ENCODE measurements at regions not wholly inside any gene's neighbourhood (a gene's known extent, or its start where the extent isn't known, plus 50 kb on each side); places are given as distances from the start of the nearest gene placed in this dataset.
"Not testable (repeated sequence)": the region's sequence is repeated elsewhere in the genome, so short reads cannot be mapped to it uniquely, and the experiment has no call there.

DNA sequence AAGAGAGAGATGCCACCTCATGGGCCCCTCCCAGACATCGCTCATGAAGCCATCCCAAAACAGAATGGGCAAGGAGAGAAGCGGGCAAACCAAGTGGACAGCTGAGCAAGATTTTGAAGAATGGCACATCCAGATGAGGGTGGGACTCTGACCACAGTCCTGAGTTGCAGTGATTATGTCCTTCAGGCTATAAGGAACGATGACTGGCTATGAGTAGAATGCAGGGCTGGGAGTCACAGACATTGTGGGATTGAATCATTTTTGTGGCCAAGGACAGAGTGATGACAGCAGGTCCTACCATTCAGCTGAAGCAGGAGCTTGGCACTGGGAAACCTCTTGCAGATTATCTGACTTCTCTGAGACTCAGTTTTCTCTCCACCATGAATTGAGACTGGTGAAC, 245.7 kb upstream of the SLC30A5 start:
- H3K4me3 ChIP-seq (ENCODE audit: low read depth, low read length) = no peak overlapping the region
- TF ChIP-seq, protein P1, sequence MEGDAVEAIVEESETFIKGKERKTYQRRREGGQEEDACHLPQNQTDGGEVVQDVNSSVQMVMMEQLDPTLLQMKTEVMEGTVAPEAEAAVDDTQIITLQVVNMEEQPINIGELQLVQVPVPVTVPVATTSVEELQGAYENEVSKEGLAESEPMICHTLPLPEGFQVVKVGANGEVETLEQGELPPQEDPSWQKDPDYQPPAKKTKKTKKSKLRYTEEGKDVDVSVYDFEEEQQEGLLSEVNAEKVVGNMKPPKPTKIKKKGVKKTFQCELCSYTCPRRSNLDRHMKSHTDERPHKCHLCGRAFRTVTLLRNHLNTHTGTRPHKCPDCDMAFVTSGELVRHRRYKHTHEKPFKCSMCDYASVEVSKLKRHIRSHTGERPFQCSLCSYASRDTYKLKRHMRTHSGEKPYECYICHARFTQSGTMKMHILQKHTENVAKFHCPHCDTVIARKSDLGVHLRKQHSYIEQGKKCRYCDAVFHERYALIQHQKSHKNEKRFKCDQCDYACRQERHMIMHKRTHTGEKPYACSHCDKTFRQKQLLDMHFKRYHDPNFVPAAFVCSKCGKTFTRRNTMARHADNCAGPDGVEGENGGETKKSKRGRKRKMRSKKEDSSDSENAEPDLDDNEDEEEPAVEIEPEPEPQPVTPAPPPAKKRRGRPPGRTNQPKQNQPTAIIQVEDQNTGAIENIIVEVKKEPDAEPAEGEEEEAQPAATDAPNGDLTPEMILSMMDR (IDR thresholded peaks at IDR 0.05; ENCODE audit: insufficient read depth, low read depth, low read length, missing control alignments) = no peak
- DNase-seq (ENCODE audit: low read depth) = no peak

DNA sequence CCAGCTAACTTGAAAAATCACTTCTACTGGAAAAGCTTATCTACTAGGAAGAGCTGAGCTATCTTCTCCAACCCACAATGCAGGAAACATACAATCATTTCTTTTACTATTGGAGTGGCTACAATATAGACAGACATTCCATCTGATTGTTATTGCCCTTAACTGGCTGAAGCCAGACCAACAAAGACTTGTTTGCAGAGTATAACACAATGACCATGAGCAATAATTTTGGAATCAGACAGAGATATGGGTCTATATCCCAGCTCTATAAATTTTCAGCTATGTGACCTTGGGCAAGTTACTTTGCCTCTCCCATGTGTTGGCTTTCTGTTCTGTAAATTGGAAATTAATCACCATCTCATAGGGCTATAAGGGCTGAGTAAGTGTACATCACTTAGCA, 244.7 kb upstream of the SLC30A5 start:
- no peak overlapping the region for H3K4me3 ChIP-seq (ENCODE audit: low read depth, low read length)
- no peak for DNase-seq (ENCODE audit: low read depth)
- TF ChIP-seq, protein P1 (IDR thresholded peaks at IDR 0.05; ENCODE audit: insufficient read depth, low read depth, low read length, missing control alignments) = no peak

DNA sequence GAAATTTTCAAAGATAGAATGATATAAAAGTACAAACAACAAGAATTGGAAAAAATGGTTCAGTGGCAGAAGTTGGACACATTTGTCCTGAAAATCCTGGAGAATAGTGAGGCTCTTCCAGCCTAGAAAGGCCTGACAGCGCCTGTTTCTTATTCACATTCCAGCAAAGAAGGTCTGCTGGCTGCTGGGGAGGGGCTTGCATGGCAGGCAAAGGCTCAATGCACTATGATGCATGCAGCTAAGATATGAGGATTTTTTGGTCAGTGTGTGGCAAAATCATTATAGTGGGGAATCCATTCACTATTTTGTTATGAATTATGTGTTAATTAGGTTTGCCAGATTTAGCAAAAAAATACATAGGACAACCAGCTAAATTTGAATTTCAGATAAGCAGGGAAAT, 243.9 kb upstream of the SLC30A5 start:
- TF ChIP-seq, protein P1 (IDR thresholded peaks at IDR 0.05; ENCODE audit: insufficient read depth, low read depth, low read length, missing control alignments) = no peak
- no peak overlapping the region for H3K4me3 ChIP-seq (ENCODE audit: low read depth, low read length)
- no peak for DNase-seq (ENCODE audit: low read depth)

DNA sequence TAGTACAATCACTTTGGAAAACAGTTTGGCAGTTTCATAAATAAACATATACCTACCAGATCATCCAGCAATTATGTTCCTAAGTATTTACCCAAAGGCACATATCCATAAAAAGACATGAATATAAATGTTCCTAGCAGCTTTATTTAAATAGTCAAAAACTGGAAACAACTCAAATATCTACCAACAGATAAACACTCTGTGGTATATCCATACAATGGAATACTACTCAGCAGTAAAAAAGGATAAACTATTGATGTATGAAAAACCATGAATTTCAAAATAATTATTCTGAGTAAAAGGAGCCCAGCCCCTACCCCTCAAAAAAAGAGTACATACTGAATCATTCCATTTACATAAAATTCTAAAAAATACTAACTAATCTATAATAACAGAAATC, 232.7 kb upstream of the SLC30A5 start:
- no peak for DNase-seq (ENCODE audit: low read depth)
- TF ChIP-seq, protein P1 (IDR thresholded peaks at IDR 0.05; ENCODE audit: insufficient read depth, low read depth, low read length, missing control alignments) = no peak
- no peak overlapping the region for H3K4me3 ChIP-seq (ENCODE audit: low read depth, low read length)

DNA sequence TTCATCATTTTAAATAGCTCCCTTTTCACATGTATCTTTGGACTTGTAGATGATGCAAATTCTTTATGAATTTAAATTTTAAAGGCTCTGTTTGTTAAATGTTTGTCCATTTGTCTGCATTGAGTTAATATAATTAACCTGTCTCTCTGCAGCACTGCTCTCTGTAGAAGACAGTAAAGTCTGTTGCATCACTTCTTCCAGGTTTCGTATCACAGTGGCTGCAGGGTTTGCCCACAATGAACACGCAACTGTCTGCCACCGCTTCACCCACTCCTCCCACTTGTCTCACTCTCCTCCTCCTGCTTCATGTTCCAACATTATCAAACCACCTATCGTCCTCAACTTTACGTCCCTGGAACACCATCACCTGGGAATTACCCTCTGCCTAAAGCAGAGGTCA, 231.3 kb upstream of the SLC30A5 start:
- DNase-seq (ENCODE audit: low read depth) = no peak
- TF ChIP-seq, protein P1 (IDR thresholded peaks at IDR 0.05; ENCODE audit: insufficient read depth, low read depth, low read length, missing control alignments) = no peak
- no peak overlapping the region for H3K4me3 ChIP-seq (ENCODE audit: low read depth, low read length)

DNA sequence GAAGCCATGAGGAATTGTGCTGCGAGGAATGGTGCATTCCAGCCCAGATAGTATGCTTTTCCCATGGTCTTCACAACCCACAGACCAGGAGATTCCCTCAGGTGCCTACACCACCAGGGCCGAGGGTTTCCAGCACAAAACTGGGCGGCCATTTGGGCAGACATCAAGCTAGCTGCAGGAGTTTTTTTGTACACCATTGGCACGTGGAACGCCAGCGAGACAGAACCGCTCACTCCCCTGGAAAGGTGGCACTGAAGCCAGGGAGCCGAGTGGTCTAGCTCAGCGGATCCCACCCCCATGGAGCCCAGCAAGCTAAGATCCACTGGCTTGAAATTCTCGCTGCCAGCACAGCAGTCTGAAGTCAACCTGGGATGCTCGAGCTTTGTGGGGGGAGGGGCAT, 228.6 kb upstream of the SLC30A5 start:
- not testable (repeated sequence) for H3K4me3 ChIP-seq (ENCODE audit: low read depth, low read length); DNase-seq (ENCODE audit: low read depth)

DNA sequence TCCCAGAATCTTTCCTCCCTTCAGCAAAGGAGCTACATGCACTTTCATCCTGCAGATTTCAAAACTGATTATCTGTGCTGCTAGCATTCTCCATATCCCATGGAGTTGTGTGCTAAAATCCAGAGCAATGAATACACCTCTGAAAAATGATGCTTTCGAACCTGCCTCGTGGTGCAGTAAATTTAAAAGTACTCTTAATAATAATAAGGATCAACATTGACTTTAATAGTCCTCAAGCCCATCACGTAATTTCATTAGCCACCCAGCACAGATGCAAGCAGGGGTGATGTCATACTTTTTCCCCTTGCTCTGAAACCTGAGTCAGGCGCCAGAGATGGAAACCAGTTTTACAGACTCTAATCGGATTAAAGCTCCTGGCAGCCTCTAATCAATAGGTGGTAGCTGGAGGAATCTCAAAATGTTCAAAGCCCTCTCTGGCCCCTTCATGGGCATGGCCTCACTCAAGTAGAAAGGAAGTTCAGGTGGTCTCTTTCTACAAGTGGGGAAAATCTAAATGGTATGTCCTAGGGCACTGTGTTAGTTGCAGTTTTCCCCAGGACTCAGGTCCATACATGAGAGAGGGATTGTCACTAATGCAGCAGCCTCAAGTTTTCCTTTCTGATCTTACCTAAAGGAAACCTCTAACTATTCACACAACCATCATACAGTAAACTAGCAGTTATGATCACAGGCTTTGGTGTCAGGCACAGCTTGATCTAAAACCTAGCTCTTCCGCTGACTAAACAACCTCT, 221.6 kb upstream of the SLC30A5 start:
- TF ChIP-seq, protein P1 (IDR thresholded peaks at IDR 0.05; ENCODE audit: insufficient read depth, low read depth, low read length, missing control alignments) = no peak
- H3K4me3 ChIP-seq (ENCODE audit: low read depth, low read length) = no peak overlapping the region
- no peak for DNase-seq (ENCODE audit: low read depth)
